Caco-2 (cell line): ENCODE measurements at regions not wholly inside any gene's neighbourhood (a gene's known extent, or its start where the extent isn't known, plus 50 kb on each side); places are given as distances from the start of the nearest gene placed in this dataset.

Source experiments
- BruUV-seq: library from RNA; stranded (reverse); fragments of 400-500 nt; replicated peaks from 2 replicates; lab custom pipeline; 2021; lab: Mats Ljungman, UMichigan
- CTCF ChIA-PET: fragments of 300-600 bp; sonication (Branson Sonifier 250); formaldehyde crosslinking; loops from one replicate; lab custom pipeline; 2022; ENCODE audit warnings: antibody characterized with exemption; lab: Charles Lee
- POLR2A ChIA-PET: fragments of 300-600 bp; sonication (Branson Sonifier 250); formaldehyde crosslinking; loops from one replicate; lab custom pipeline; 2022; ENCODE audit warnings: antibody characterized with exemption; lab: Charles Lee
- DNase-seq, 2 experiments: peaks; one replicate each; pipeline versions ENCODE4 v3.0.0 to v3.0.0-alpha.2; 2020 to 2022
- H3K27me3 ChIP-seq: replicated peaks from 2 replicates; pipeline ENCODE4 v1.6.0; 2011; ENCODE audit warnings: low read length; ENCODE audit not compliant: control insufficient read depth, insufficient read depth
- H3K36me3 ChIP-seq: 2 replicates; pipeline ENCODE4 v1.5.1; 2011; ENCODE audit warnings: low read length; ENCODE audit not compliant: control insufficient read depth, insufficient read depth
- H3K4me1 ChIP-seq: fragments of 250-450 bp; sonication (Bioruptor Pico); 2 replicates; pipeline ENCODE4 v1.5.1; 2020; ENCODE audit warnings: mild to moderate bottlenecking
- H3K4me3 ChIP-seq: 2 replicates; pipeline ENCODE4 v1.5.1; 2011; ENCODE audit warnings: low read depth, mild to moderate bottlenecking, control low read depth, low read length
- H3K9me3 ChIP-seq: fragments of 250-450 bp; sonication (Bioruptor Pico); 2 replicates; pipeline ENCODE4 v1.5.1; 2020; ENCODE audit warnings: mild to moderate bottlenecking, moderate library complexity
- H3K27ac Mint-ChIP-seq: one replicate; pipeline ENCODE4 v1.8.0; 2022; ENCODE audit warnings: mixed read lengths; ENCODE audit not compliant: unreplicated experiment
- H3K27me3 Mint-ChIP-seq: one replicate; pipeline ENCODE4 v1.8.0; 2022; ENCODE audit warnings: mixed read lengths; ENCODE audit not compliant: insufficient read depth, unreplicated experiment
- H3K36me3 Mint-ChIP-seq: one replicate; pipeline ENCODE4 v1.8.0; 2022; ENCODE audit warnings: mild to moderate bottlenecking, mixed read lengths; ENCODE audit not compliant: insufficient read depth, unreplicated experiment
- H3K4me1 Mint-ChIP-seq: one replicate; pipeline ENCODE4 v1.8.0; 2022; ENCODE audit warnings: low read depth, mixed read lengths; ENCODE audit not compliant: unreplicated experiment
- H3K4me3 Mint-ChIP-seq: one replicate; pipeline ENCODE4 v1.8.0; 2022; ENCODE audit warnings: mild to moderate bottlenecking, moderate library complexity, mixed read lengths; ENCODE audit not compliant: unreplicated experiment
- H3K9me3 Mint-ChIP-seq: one replicate; pipeline ENCODE4 v1.8.0; 2022; ENCODE audit warnings: mixed read lengths; ENCODE audit not compliant: unreplicated experiment
- CTCF ChIP-seq, 2 experiments: fragments of 200-600 bp in 1 of 2; IDR thresholded peaks; 1 replicate in 1 of 2; 2 replicates in 1 of 2; pipeline versions ENCODE4 v1.5.1 to v1.8.0; 2011 to 2022; ENCODE audit warnings: antibody characterized with exemption in 1 of 2, control low read depth in 1 of 2, inconsistent platforms in 1 of 2, low read depth in 1 of 2, low read length in 1 of 2, mild to moderate bottlenecking in 1 of 2, moderate library complexity in 1 of 2; ENCODE audit not compliant: insufficient read depth in 1 of 2, severe bottlenecking in 1 of 2, unreplicated experiment in 1 of 2
- intact Hi-C: fragments of 100-400 bp; cut with micrococcal nuclease; formaldehyde crosslinking; loops from one replicate; pipeline ENCODE4 v1.10.0; 2022; ENCODE audit not compliant: unreplicated experiment

- no peak overlapping the region for H3K4me3 Mint-ChIP-seq
- no TSS peak for BruUV-seq
- H3K4me1 Mint-ChIP-seq: no peaks in the 10 kb centered on the region
- DNase-seq: no peak
- POLR2A ChIA-PET: no interaction called here
- H3K9me3 ChIP-seq: no peaks in the 10 kb centered on the region
- H3K4me3 ChIP-seq: no peak overlapping the region
- no peaks in the 10 kb centered on the region for H3K4me1 ChIP-seq
- no peaks in the 10 kb centered on the region for H3K36me3 Mint-ChIP-seq
- no peaks in the 10 kb centered on the region for H3K9me3 Mint-ChIP-seq
- intact Hi-C loops: no loop called here
- H3K27ac Mint-ChIP-seq: no peak overlapping the region
- H3K27me3 ChIP-seq: no peaks in the 10 kb centered on the region
- no peak for TF ChIP-seq CTCF (IDR thresholded peaks at IDR 0.05; ENCODE audit: insufficient read depth in 1 of 2, low read depth in 1 of 2, low read length in 1 of 2, severe bottlenecking in 1 of 2, unreplicated experiment in 1 of 2)
- H3K36me3 ChIP-seq: no peaks in the 10 kb centered on the region
- CTCF ChIA-PET: no interaction called here
- peaks cover 5% of the 10 kb centered on the region for H3K27me3 Mint-ChIP-seq
Observed at GRCh38 chr11:110798201-110798900, 86.1 kb upstream of the ARHGAP20 start.

- TF ChIP-seq CTCF (IDR thresholded peaks at IDR 0.05; ENCODE audit: insufficient read depth in 1 of 2, low read depth in 1 of 2, low read length in 1 of 2, severe bottlenecking in 1 of 2, unreplicated experiment in 1 of 2): no peak
- Mint-ChIP-seq H3K27me3 (peaks cover 7% of the 10 kb centered on the region), H3K27ac (no peak overlapping the region), H3K4me1 (no peaks in the 10 kb centered on the region), H3K9me3 (no peaks in the 10 kb centered on the region), H3K4me3 (no peak overlapping the region), H3K36me3 (no peaks in the 10 kb centered on the region)
- intact Hi-C loops: no loop called here
- Histone ChIP-seq H3K4me3 (no peak overlapping the region), H3K9me3 (no peaks in the 10 kb centered on the region), H3K36me3 (no peaks in the 10 kb centered on the region), H3K4me1 (no peaks in the 10 kb centered on the region), H3K27me3 (no peaks in the 10 kb centered on the region)
- no peak for DNase-seq
- ChIA-PET POLR2A (no interaction called here), CTCF (no interaction called here)
- BruUV-seq: no TSS peak
Observed at GRCh38 chr11:110797453-110797852, 85.2 kb upstream of the ARHGAP20 start.

- Mint-ChIP-seq H3K4me3 (no peak overlapping the region), H3K27ac (no peak overlapping the region), H3K27me3 (peaks cover 15% of the 10 kb centered on the region), H3K4me1 (no peaks in the 10 kb centered on the region), H3K9me3 (no peaks in the 10 kb centered on the region), H3K36me3 (no peaks in the 10 kb centered on the region)
- intact Hi-C loops: no loop called here
- Histone ChIP-seq H3K9me3 (no peaks in the 10 kb centered on the region), H3K4me1 (no peaks in the 10 kb centered on the region), H3K36me3 (no peaks in the 10 kb centered on the region), H3K27me3 (no peaks in the 10 kb centered on the region), H3K4me3 (no peak overlapping the region)
- no peak for DNase-seq
- POLR2A ChIA-PET: no interaction called here
- CTCF ChIA-PET: no interaction called here
- no TSS peak for BruUV-seq
- no peak for TF ChIP-seq CTCF (IDR thresholded peaks at IDR 0.05; ENCODE audit: insufficient read depth in 1 of 2, low read depth in 1 of 2, low read length in 1 of 2, severe bottlenecking in 1 of 2, unreplicated experiment in 1 of 2)
Observed at GRCh38 chr11:110795112-110795624, 82.9 kb upstream of the ARHGAP20 start.
